ENCODE measurements at regions not wholly inside any gene's neighbourhood (a gene's known extent, or its start where the extent isn't known, plus 50 kb on each side); places are given as distances from the start of the nearest gene placed in this dataset.

DNA sequence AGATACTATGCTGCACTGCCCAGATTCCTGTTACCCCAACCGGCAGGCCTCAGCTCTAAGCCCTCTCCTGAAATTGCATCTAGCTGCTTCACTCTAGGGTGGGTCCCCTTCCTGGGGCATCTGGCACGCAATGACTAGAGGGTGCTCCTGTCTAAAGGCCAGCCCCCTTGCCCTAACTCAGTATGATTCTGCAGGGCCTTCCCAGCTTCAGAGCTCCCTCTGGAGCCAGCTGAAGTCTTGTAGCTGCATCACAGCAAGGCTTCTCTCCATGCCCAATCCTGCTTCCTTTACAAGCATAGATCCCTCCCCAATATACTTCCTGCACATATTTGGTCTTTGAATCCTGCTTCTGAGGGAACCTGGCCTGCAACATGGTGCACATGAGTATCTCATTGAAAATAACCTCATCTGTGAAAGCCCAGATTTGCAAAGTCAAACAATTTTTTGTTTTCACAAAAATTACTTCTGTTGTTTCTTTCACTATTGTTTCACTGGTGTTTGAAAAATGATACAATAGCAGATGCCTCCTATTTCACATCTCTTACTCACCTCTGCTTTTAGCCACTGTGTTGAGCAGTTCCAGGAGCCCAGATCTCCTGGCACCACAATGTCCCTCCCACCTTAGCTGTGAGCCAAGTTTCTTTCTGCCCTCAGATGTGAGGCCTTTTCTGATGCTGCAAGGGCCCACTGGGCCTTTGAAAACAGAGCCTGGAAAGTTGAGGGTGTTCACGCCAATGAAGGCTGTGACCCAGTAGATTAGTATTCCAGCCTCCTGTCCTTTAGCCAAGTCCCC lies 169.5 kb upstream of the EGLN3 start (continued):
- TF ChIP-seq, protein P1, sequence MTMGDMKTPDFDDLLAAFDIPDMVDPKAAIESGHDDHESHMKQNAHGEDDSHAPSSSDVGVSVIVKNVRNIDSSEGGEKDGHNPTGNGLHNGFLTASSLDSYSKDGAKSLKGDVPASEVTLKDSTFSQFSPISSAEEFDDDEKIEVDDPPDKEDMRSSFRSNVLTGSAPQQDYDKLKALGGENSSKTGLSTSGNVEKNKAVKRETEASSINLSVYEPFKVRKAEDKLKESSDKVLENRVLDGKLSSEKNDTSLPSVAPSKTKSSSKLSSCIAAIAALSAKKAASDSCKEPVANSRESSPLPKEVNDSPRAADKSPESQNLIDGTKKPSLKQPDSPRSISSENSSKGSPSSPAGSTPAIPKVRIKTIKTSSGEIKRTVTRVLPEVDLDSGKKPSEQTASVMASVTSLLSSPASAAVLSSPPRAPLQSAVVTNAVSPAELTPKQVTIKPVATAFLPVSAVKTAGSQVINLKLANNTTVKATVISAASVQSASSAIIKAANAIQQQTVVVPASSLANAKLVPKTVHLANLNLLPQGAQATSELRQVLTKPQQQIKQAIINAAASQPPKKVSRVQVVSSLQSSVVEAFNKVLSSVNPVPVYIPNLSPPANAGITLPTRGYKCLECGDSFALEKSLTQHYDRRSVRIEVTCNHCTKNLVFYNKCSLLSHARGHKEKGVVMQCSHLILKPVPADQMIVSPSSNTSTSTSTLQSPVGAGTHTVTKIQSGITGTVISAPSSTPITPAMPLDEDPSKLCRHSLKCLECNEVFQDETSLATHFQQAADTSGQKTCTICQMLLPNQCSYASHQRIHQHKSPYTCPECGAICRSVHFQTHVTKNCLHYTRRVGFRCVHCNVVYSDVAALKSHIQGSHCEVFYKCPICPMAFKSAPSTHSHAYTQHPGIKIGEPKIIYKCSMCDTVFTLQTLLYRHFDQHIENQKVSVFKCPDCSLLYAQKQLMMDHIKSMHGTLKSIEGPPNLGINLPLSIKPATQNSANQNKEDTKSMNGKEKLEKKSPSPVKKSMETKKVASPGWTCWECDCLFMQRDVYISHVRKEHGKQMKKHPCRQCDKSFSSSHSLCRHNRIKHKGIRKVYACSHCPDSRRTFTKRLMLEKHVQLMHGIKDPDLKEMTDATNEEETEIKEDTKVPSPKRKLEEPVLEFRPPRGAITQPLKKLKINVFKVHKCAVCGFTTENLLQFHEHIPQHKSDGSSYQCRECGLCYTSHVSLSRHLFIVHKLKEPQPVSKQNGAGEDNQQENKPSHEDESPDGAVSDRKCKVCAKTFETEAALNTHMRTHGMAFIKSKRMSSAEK (CRISPR knock-in tag; IDR thresholded peaks at IDR 0.05; ENCODE audit: borderline replicate concordance): no peak
- TF ChIP-seq, protein P2, sequence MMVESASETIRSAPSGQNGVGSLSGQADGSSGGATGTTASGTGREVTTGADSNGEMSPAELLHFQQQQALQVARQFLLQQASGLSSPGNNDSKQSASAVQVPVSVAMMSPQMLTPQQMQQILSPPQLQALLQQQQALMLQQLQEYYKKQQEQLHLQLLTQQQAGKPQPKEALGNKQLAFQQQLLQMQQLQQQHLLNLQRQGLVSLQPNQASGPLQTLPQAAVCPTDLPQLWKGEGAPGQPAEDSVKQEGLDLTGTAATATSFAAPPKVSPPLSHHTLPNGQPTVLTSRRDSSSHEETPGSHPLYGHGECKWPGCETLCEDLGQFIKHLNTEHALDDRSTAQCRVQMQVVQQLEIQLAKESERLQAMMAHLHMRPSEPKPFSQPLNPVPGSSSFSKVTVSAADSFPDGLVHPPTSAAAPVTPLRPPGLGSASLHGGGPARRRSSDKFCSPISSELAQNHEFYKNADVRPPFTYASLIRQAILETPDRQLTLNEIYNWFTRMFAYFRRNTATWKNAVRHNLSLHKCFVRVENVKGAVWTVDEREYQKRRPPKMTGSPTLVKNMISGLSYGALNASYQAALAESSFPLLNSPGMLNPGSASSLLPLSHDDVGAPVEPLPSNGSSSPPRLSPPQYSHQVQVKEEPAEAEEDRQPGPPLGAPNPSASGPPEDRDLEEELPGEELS (CRISPR knock-in tag; IDR thresholded peaks at IDR 0.05): no peak
- TF ChIP-seq FOXJ3 (CRISPR knock-in tag; IDR thresholded peaks at IDR 0.05; ENCODE audit: borderline replicate concordance): no peak
- TF ChIP-seq, protein P3, sequence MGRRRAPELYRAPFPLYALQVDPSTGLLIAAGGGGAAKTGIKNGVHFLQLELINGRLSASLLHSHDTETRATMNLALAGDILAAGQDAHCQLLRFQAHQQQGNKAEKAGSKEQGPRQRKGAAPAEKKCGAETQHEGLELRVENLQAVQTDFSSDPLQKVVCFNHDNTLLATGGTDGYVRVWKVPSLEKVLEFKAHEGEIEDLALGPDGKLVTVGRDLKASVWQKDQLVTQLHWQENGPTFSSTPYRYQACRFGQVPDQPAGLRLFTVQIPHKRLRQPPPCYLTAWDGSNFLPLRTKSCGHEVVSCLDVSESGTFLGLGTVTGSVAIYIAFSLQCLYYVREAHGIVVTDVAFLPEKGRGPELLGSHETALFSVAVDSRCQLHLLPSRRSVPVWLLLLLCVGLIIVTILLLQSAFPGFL (CRISPR knock-in tag; IDR thresholded peaks at IDR 0.05; ENCODE audit: borderline replicate concordance): no peak
- no peak for TF ChIP-seq JUN (CRISPR knock-in tag; IDR thresholded peaks at IDR 0.05)
- no peak for TF ChIP-seq MYBL2 (CRISPR knock-in tag; IDR thresholded peaks at IDR 0.05)
- TF ChIP-seq, protein P4, sequence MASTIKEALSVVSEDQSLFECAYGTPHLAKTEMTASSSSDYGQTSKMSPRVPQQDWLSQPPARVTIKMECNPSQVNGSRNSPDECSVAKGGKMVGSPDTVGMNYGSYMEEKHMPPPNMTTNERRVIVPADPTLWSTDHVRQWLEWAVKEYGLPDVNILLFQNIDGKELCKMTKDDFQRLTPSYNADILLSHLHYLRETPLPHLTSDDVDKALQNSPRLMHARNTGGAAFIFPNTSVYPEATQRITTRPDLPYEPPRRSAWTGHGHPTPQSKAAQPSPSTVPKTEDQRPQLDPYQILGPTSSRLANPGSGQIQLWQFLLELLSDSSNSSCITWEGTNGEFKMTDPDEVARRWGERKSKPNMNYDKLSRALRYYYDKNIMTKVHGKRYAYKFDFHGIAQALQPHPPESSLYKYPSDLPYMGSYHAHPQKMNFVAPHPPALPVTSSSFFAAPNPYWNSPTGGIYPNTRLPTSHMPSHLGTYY (CRISPR knock-in tag; IDR thresholded peaks at IDR 0.05): no peak

DNA sequence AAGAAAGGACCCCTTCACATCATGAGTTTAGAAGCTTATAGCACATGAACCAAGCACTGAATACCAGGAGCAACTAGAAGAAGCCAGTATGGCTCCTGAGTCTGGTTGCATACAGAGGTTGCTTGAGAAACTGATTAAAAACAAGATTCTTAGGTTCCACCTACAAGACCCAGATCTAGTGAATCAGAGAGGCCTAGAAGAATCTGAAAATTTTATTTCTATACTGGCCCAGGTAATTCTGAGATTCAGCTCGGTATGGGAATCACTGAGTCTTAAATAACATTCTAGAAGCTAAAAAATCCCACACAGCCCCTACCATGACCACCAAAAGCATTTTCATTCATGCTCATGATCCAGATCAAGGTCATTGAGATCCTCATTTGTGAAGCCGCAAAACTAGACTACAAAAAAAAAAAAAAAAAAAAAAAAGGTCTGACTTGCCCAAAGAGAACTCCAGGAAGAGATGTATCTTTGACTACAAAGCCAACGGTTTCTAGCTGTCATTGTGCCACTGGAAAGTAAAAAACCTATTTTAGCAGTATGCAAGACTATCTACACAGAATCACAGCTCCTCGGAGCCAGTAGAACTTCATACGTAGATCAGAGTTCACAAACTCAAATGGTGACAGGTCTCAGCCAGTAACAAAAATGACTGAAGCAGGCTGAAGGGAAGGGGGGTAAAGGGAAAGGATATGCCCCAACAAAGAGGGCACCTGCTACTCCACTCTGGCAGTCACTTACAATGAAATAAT lies 168.4 kb upstream of the EGLN3 start:
- Mint-ChIP-seq H3K4me3 (no peak overlapping the region), H3K27me3 (ENCODE audit: low read depth) (no peaks in the 10 kb centered on the region; the same call in 1 of the 2 replicates), H3K36me3 (no peaks in the 10 kb centered on the region), H3K27ac (no peak overlapping the region), H3K4me1 (no peaks in the 10 kb centered on the region), H3K9me3 (peaks cover 19% of the 10 kb centered on the region)
- ChIA-PET POLR2A (no interaction called here), CTCF (interaction anchor here (0.6 to 1.3 kb wide), 4 partner anchors 21 to 436 kb away, joined by 3 to 7 read pairs (median 4); no protein-coding TSS in a partner anchor)
- ATAC-seq (no peak), DNase-seq (ENCODE audit: low spot score) (no peak)
- TF ChIP-seq MYBL2 (CRISPR knock-in tag; IDR thresholded peaks at IDR 0.05) (no peak), ZNF138 (CRISPR knock-in tag; conservative IDR thresholded peaks at IDR 0.05) (no peak), KAT7 (CRISPR knock-in tag; IDR thresholded peaks at IDR 0.05; ENCODE audit: borderline replicate concordance) (no peak), SMAD4 (CRISPR knock-in tag; IDR thresholded peaks at IDR 0.05) (no peak), JAZF1 (CRISPR knock-in tag; IDR thresholded peaks at IDR 0.05) (no peak), TCF7 (CRISPR knock-in tag; IDR thresholded peaks at IDR 0.05; ENCODE audit: low read depth) (no peak), NFE2L1 (CRISPR knock-in tag; IDR thresholded peaks at IDR 0.05) (no peak), NR2C2 (CRISPR knock-in tag; IDR thresholded peaks at IDR 0.05) (no peak), ZNF317 (CRISPR knock-in tag; IDR thresholded peaks at IDR 0.05; ENCODE audit: borderline replicate concordance, low read depth) (no peak)
- TF ChIP-seq, protein P2 (CRISPR knock-in tag; IDR thresholded peaks at IDR 0.05): no peak
- TF ChIP-seq, protein P5, sequence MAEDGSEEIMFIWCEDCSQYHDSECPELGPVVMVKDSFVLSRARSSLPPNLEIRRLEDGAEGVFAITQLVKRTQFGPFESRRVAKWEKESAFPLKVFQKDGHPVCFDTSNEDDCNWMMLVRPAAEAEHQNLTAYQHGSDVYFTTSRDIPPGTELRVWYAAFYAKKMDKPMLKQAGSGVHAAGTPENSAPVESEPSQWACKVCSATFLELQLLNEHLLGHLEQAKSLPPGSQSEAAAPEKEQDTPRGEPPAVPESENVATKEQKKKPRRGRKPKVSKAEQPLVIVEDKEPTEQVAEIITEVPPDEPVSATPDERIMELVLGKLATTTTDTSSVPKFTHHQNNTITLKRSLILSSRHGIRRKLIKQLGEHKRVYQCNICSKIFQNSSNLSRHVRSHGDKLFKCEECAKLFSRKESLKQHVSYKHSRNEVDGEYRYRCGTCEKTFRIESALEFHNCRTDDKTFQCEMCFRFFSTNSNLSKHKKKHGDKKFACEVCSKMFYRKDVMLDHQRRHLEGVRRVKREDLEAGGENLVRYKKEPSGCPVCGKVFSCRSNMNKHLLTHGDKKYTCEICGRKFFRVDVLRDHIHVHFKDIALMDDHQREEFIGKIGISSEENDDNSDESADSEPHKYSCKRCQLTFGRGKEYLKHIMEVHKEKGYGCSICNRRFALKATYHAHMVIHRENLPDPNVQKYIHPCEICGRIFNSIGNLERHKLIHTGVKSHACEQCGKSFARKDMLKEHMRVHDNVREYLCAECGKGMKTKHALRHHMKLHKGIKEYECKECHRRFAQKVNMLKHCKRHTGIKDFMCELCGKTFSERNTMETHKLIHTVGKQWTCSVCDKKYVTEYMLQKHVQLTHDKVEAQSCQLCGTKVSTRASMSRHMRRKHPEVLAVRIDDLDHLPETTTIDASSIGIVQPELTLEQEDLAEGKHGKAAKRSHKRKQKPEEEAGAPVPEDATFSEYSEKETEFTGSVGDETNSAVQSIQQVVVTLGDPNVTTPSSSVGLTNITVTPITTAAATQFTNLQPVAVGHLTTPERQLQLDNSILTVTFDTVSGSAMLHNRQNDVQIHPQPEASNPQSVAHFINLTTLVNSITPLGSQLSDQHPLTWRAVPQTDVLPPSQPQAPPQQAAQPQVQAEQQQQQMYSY (CRISPR knock-in tag; IDR thresholded peaks at IDR 0.05): no peak
